NCI-H2107 treated with DMSO at 0.1 percent for 48 hours (cell line): ENCODE measurements at regions not wholly inside any gene's neighbourhood (a gene's known extent, or its start where the extent isn't known, plus 50 kb on each side); places are given as distances from the start of the nearest gene placed in this dataset.
"Not testable (repeated sequence)": the region's sequence is repeated elsewhere in the genome, so short reads cannot be mapped to it uniquely, and the experiment has no call there.

ENCODE experiments used
- DNase-seq: peaks from one replicate; lab custom pipeline; 2025; ENCODE audit not compliant: unreplicated experiment; lab: John Stamatoyannopoulos, UW

- DNase-seq = no peak
Observed at GRCh38 chr5:18197734-18198133, 563.5 kb downstream of the TAF11L14 start.

DNA sequence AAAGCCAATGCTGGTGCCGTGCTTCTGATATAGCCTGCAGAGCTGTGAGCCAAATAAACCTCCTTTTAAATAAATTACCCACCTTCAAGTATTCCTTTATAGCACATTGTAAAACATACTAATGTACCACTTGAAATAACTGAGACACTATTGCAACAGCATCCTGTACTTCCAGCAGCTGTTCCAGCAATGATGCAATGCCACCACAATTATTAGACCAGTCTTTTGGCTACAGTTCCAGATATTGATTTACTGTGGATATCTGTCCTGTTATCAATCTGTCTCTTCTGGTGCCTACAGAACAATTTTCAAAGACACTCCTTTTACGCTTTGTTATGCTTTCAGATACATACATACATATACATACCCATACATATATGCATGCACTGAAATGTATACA, 567.9 kb downstream of the TAF11L14 start:
- DNase-seq = no peak

GRCh38 chr5:18203296-18203695, 569.0 kb downstream of the TAF11L14 start:
- DNase-seq = no peak

DNA sequence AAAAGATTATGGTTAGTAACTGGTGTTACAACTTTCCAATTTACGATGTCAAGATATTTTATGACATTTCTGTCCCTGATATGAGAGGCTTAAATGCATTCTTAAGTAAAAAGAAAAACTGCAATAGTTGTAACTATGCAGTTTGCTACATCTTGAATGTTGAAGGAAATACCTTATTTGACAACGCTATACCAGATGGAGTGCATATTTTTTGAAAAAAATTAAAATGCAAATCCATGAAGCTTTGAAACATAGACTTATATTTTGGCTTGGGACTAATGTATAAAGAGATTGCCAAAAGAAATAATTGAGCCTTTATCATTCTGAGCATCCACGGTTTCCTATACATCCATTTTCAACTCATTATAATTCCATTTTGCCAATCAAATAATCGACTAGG, 579.4 kb downstream of the TAF11L14 start:
- no peak for DNase-seq

DNA sequence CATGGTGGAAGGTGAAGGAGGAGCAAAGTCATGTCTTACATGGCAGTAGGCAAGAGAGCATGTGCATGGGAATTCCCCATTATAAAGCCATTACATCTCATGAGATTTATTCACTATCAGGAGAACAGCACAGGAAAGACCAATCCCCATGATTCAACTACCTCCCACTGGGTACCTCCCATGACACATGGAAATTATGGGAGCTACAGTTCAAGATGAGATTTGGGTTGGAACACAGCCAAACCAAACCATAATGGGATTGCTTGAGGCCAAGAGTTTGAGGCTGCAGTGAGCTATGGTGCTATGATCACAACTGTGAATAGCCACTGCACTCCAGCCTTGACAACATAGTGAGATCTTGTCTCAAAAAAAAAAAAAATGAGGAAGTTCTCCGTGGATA, 581.8 kb downstream of the TAF11L14 start:
- no peak for DNase-seq

GRCh38 chr5:18216729-18217128, 582.5 kb downstream of the TAF11L14 start:
- no peak for DNase-seq

DNA sequence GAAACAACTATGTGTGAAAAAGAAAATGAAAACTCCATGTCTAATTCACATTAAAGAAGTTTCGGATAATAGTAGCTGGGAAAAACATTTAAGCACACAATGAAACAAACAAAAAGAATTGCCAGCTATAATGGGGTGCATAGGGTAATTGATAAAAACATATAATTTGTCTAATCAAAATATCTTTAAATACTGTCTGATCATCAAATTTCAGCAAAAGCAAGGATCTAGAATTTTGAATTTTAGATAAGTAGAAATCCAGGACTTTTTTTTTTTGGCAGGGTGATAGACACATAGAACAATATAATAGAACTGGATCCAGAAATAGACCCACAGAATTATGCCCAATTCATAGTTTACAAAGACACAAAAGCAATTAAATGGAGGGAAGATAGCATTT, 585.0 kb downstream of the TAF11L14 start:
- no peak for DNase-seq

DNA sequence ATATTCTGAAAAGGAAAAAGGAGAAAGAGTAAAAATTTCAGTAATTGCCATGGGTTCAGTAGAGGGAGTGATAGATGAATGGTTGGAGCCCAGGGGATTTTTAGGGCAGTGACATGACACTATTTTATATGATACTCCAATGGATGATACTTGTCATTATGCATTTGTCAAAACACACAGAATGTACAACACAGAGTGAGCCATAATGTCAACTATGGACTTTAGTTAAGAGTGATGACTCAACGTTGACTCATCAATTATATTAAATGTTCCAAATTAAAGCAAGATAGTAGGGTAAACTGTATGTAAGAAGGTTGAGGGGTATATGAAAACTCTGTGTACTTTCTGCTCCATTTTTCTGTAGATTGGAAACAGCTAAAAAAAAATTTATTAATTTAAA, 586.4 kb downstream of the TAF11L14 start:
- DNase-seq = no peak

DNA sequence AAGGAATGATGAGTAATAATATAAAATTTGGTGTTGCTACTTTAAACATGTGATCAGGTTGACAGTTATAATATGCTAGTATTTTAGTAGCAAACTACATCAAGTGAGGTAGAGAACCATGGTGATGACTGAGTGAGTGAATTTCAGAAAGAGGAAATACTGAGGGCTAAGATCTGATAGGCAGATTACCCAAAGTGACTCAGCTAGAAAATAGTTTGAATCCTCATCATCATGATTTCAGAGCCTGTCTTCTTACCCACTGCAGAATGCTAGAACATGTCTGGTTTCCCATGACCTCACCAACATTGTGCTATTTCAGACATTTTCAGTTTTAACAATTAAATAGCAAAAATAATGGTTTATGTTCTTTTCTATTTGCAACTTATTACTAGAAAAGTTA, 602.1 kb downstream of the TAF11L14 start:
- no peak for DNase-seq

DNA sequence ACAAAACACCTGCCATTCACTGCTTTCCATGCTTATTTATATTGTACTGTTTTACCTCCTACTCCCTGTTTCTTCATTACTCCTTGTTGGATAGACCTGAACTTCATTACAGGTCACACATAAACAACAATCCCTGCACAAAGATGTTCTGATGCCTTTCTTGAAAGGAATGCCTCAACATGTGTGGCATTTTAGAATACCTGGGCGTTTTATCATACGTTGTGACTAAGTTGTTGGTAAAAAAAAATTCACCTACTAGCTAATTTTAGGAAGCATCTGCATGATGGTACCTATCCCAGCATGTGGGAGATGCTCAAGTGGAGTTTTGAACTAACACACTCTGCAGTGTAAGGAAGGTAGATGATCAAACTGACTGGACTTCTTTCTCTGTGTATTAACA, 604.1 kb downstream of the TAF11L14 start:
- DNase-seq = no peak

- no peak for DNase-seq
Observed at GRCh38 chr5:18240971-18241370, 606.7 kb downstream of the TAF11L14 start.

- no peak for DNase-seq
Observed at GRCh38 chr5:18243846-18244245, 609.6 kb downstream of the TAF11L14 start.

- DNase-seq = no peak
Observed at GRCh38 chr5:18244309-18244708, 610.0 kb downstream of the TAF11L14 start.

- no peak for DNase-seq
Observed at GRCh38 chr5:18252559-18252958, 618.3 kb downstream of the TAF11L14 start.

DNA sequence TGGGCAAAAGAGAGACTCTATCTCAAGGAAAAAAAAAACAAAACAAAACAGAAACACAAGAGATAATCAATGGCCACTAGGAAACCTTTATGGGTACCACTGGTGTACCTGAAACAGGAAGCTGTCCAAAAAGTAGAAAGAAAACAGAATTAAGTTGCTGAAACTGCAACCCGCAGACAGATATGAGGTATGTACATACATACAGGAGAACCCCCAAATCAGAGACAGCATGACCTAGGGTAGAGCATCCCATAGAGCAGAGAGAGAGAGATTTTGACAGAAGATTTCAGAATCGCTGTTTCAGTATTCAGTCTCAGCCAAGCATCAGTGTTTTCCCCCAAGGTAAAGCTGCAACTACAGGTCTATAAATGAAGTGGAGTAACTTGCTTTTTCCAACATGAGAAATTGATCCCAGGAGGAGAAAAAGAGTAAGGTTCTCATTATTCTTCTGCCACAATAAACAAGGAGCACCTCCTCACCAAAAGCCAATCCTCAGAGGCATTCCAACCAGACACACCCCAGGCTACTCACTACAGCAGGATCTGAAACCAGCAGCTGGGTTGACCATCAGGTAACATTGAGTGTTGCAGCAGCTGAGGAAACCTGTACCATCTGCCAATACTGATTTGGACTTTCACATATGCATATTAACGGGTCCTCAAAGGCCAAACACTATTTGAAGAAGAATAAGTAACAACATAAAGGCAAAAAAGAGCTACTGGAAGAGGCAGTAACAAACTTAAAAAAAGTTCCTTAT, 630.0 kb downstream of the TAF11L14 start:
- DNase-seq = no peak

GRCh38 chr5:18270635-18271338, 636.5 kb downstream of the TAF11L14 start:
- DNase-seq = no peak

GRCh38 chr5:18276939-18277338, 642.7 kb downstream of the TAF11L14 start:
- no peak for DNase-seq

DNA sequence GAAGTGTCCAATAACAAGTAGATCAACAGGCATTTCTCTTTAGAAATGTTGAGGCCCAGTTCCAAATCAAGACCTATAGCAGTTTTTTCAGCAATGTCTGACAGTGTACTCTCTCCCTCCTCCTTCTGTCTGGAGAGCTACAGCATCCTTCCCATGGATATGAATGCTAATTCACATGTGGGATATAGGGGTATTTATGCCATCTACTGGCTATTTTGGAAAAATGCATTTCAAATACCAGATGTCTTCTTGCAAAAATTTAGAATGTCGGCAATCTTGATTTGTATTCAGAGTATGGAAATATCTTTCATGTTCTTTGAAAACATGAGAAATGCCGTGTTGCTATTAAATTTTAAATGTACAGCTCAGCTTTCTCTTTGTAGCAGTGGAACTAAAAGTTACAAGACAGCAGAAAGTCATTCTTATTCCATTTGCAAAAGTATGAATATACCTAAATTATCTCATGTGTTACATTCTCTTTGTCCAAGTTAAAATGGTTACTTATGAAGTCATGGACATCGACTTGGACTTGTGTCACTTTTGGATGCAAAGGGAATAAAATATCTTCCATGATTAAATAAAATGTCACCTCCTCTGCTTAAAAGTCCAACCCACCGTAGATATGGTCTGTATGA, 647.8 kb downstream of the TAF11L14 start:
- peak; percentile 6 for DNase-seq

GRCh38 chr5:18285257-18285656, 651.0 kb downstream of the TAF11L14 start:
- no peak for DNase-seq

DNA sequence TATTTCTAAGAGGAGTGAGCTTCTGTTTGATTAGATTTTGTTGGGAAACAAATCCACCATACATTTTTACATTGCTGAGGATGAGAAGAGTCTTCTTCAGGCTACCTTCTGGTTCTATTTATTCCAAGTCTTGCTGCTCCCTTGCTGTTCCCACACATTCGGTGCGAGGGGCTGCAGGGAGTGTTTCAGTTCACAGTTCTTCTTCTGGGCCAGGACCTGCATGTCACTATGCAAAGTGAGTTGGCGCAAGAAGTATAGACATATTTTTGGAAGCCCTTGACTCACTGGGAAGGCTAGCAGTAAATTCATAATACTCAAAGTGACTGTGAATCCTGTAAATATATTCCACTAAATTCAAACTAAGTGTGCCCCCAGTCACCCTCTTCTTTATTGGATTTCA, 657.9 kb downstream of the TAF11L14 start:
- no peak for DNase-seq

DNA sequence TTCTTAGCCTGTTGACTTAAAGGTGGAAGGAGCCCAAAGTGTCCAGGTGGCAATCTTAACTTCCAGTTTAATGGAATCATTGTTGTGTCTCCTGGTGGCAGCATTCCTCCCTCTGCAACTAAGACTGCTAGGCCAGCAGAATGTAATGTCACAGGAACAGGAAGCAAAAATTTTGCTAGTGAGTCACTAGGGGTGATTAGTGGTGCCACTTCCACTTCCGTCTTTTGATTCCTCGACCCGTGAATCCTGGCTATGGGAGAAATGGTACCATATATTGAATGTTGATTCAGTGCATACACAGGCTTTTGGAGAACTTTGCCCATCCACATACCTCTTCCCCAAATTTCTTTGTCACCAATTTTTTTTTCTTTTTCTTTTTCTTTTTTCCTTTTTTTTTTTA, 661.4 kb downstream of the TAF11L14 start:
- DNase-seq = not testable (repeated sequence)

DNA sequence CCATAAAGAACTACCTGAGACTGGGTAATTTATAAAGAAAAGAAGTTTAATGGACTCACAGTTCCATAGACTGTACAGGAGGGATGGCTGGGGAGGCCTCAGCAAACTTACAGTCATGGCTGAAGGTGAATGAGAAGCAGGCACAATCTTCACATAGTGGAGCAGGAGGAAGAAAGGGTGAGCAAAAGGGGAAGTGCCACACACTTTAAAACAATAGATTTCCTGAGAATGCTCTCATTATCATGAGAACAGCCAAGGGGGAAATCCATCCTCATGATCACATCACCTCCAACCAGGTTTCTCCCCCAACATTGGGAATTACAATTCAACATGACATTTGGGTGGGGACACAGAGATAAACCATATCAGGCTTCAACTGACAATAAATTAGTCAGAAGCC, 664.9 kb downstream of the TAF11L14 start:
- DNase-seq = no peak
